Transverse colon (tissue), 4 donors: ENCODE measurements at regions not wholly inside any gene's neighbourhood (a gene's known extent, or its start where the extent isn't known, plus 50 kb on each side); places are given as distances from the start of the nearest gene placed in this dataset.

Experiments
- DNase-seq: peaks from one replicate; pipeline ENCODE4 v3.0.0-alpha.2; 2019
- H3K27ac ChIP-seq, 4 donors: fragments of 200-600 bp; sonication (generic); 2 replicates each; pipeline ENCODE4 v1.5.1; 2016 to 2018; ENCODE audit warnings: inconsistent platforms in 4 of 4
- H3K27me3 ChIP-seq: fragments of 200-600 bp; sonication (generic); 2 replicates; pipeline ENCODE4 v1.5.1; 2017; ENCODE audit warnings: inconsistent platforms
- H3K36me3 ChIP-seq, 4 donors: fragments of 200-600 bp; sonication (generic); 2 replicates each; pipeline ENCODE4 v1.5.1; 2017 to 2019; ENCODE audit warnings: inconsistent platforms in 4 of 4
- H3K4me1 ChIP-seq, 4 donors: fragments of 200-600 bp; sonication (generic); 2 replicates each; pipeline ENCODE4 v1.5.1; 2017 to 2020; ENCODE audit warnings: inconsistent platforms in 4 of 4
- H3K4me3 ChIP-seq, 4 donors: fragments of 200-600 bp; sonication (generic); 1 replicate in 1 of 4; 2 replicates in 3 of 4; pipeline versions ENCODE4 v1.5.1 to v1.6.1; 2017 to 2019; ENCODE audit warnings: inconsistent platforms in 4 of 4
- H3K9me3 ChIP-seq, 2 donors: fragments of 200-600 bp; sonication (generic); 2 replicates each; pipeline ENCODE4 v1.5.1; 2017 to 2019; ENCODE audit warnings: inconsistent platforms in 2 of 2
- EP300 ChIP-seq: sonication (generic); formaldehyde crosslinking; IDR thresholded peaks from one replicate; pipeline ENCODE4 v1.6.1; 2017; ENCODE audit warnings: antibody characterized with exemption, low read depth
- POLR2A ChIP-seq: fragments of 450-650 bp; IDR thresholded peaks from one replicate; pipeline ENCODE4 v1.6.1; 2016; ENCODE audit warnings: antibody characterized with exemption, mild to moderate bottlenecking, moderate library complexity
- POLR2AphosphoS5 ChIP-seq, 3 donors: sonication (generic); formaldehyde crosslinking; IDR thresholded peaks; one replicate each; pipeline ENCODE4 v1.6.1; 2016; ENCODE audit warnings: antibody characterized with exemption in 3 of 3
- WGBS, 2 donors: methylation state at CpG; one replicate each; pipeline ENCODE4 v1.1.5; 2018; ENCODE audit warnings: low coverage in 1 of 2; 5-methylcytosine and 5-hydroxymethylcytosine counted together
- in situ Hi-C, 4 donors: fragments of 200-750 bp; cut with MboI; loops; one replicate each; pipeline versions ENCODE4 v1.15.0 to v1.15.1; 2017; ENCODE audit warnings: low sequenced_read_pairs in 3 of 4, low pct_ligation_motif_present in 1 of 4, low pct_unique_long_range_greater_than_20kb in 1 of 4
- intact Hi-C: fragments of 100-400 bp; cut with DNase I; formaldehyde crosslinking; loops from one replicate; pipeline ENCODE4 v1.15.1; 2023; ENCODE audit warnings: low total_unique reads
- TF ChIP-seq, protein P1 (sequence below), 5 experiments: fragments of 200-600 bp in 3 of 5; fragments of 450-650 bp in 2 of 5; sonication (generic) in 3 of 5; IDR thresholded peaks; 1 replicate in 2 of 5; 2 replicates in 3 of 5; pipeline ENCODE4 v1.5.1; 2016 to 2017; ENCODE audit warnings: antibody characterized with exemption in 5 of 5, inconsistent platforms in 3 of 5, mild to moderate bottlenecking in 2 of 5, moderate library complexity in 1 of 5

- TF ChIP-seq EP300 (no peak), POLR2A (no peak), POLR2AphosphoS5 (IDR thresholded peaks at IDR 0.05) (no peak)
- TF ChIP-seq, protein P1, sequence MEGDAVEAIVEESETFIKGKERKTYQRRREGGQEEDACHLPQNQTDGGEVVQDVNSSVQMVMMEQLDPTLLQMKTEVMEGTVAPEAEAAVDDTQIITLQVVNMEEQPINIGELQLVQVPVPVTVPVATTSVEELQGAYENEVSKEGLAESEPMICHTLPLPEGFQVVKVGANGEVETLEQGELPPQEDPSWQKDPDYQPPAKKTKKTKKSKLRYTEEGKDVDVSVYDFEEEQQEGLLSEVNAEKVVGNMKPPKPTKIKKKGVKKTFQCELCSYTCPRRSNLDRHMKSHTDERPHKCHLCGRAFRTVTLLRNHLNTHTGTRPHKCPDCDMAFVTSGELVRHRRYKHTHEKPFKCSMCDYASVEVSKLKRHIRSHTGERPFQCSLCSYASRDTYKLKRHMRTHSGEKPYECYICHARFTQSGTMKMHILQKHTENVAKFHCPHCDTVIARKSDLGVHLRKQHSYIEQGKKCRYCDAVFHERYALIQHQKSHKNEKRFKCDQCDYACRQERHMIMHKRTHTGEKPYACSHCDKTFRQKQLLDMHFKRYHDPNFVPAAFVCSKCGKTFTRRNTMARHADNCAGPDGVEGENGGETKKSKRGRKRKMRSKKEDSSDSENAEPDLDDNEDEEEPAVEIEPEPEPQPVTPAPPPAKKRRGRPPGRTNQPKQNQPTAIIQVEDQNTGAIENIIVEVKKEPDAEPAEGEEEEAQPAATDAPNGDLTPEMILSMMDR (IDR thresholded peaks at IDR 0.05): no peak
- intact Hi-C loops (no loop called here), in situ Hi-C loops (no loop called here)
- Histone ChIP-seq H3K36me3 (no peaks in the 10 kb centered on the region), H3K4me3 (no peak overlapping the region), H3K27ac (no peak overlapping the region), H3K4me1 (no peaks in the 10 kb centered on the region), H3K27me3 (no peaks in the 10 kb centered on the region), H3K9me3 (peaks cover 8 to 13% of the 10 kb centered on the region in 2 donors)
- DNase-seq: no peak
- 59 to 81% methylated on average over 4 to 6 of the region's 6 CpGs for WGBS, 2 donors
Measured at GRCh38 chr7:68440866-68441265, 1157.4 kb upstream of the AUTS2 start.

DNA sequence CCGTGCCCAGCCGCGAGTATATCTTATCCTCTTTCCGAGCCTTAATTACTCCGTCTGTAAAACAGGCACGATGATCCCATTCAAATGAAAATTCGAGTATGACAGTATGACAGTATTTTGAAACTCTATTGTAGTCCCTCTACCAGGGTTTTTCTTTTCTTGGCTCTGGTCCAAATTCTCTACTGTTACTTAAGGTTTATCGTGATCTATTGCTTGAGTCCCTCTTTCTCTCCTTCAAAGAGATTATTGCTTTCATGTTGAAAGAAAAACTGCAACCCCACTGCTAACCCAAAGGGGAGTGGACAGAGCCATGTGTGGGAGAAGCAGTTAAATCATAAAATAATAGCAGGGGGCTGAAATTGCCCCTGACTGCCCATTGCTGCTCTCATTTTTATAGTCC lies 1156.6 kb upstream of the AUTS2 start:
- no peak overlapping the region for H3K4me3 ChIP-seq
- in situ Hi-C loops: no loop called here
- no peaks in the 10 kb centered on the region for H3K27me3 ChIP-seq
- WGBS, 2 donors: 87 to 89% methylated on average over 8 of the region's 8 CpGs
- peaks cover 8 to 13% of the 10 kb centered on the region in 2 donors for H3K9me3 ChIP-seq
- H3K27ac ChIP-seq: no peak overlapping the region
- no peak for DNase-seq
- intact Hi-C loops: no loop called here
- H3K36me3 ChIP-seq: no peaks in the 10 kb centered on the region
- TF ChIP-seq POLR2A (no peak), POLR2AphosphoS5 (IDR thresholded peaks at IDR 0.05) (no peak), EP300 (no peak)
- TF ChIP-seq, protein P1 (IDR thresholded peaks at IDR 0.05): no peak
- no peaks in the 10 kb centered on the region for H3K4me1 ChIP-seq

GRCh38 chr7:68442931-68443631 lies 1155.2 kb upstream of the AUTS2 start:
- H3K4me1 ChIP-seq: no peaks in the 10 kb centered on the region
- in situ Hi-C loops: no loop called here

GRCh38 chr7:68444042-68444441 lies 1154.2 kb upstream of the AUTS2 start:
- WGBS, 2 donors: 76 to 84% methylated on average over 2 of the region's 2 CpGs
- Histone ChIP-seq H3K4me3 (no peak overlapping the region), H3K9me3 (peaks cover 0 to 1% of the 10 kb centered on the region in 2 donors), H3K27me3 (no peaks in the 10 kb centered on the region), H3K4me1 (no peaks in the 10 kb centered on the region), H3K27ac (no peak overlapping the region), H3K36me3 (no peaks in the 10 kb centered on the region)
- intact Hi-C loops: no loop called here
- TF ChIP-seq EP300 (no peak), POLR2AphosphoS5 (IDR thresholded peaks at IDR 0.05) (no peak), POLR2A (no peak)
- TF ChIP-seq, protein P1 (IDR thresholded peaks at IDR 0.05): no peak
- in situ Hi-C loops: no loop called here
- DNase-seq: no peak

More at GRCh38 chr7:68442931-68443631, 1155.2 kb upstream of the AUTS2 start:
- no peaks in the 10 kb centered on the region for H3K36me3 ChIP-seq
- intact Hi-C loops: no loop called here
- no peak overlapping the region for H3K4me3 ChIP-seq
- TF ChIP-seq, protein P1 (IDR thresholded peaks at IDR 0.05): no peak
- H3K27me3 ChIP-seq: no peaks in the 10 kb centered on the region
- WGBS, 2 donors: 40 to 75% methylated on average over 2 to 6 of the region's 6 CpGs
- peaks cover 8% of the 10 kb centered on the region in 2 donors for H3K9me3 ChIP-seq
- H3K27ac ChIP-seq: no peak overlapping the region
- DNase-seq: no peak
